ENCODE measurements at regions not wholly inside any gene's neighbourhood (a gene's known extent, or its start where the extent isn't known, plus 50 kb on each side); places are given as distances from the start of the nearest gene placed in this dataset.

GRCh38 chr10:107440741-107441140 lies 276.2 kb upstream of the SORCS1 start:
- TF ChIP-seq CTCF (IDR thresholded peaks at IDR 0.05; ENCODE audit: low read depth, low read length, missing control alignments) = no peak
- no peak overlapping the region for H3K4me3 ChIP-seq (ENCODE audit: low read depth, low read length)
- DNase-seq (ENCODE audit: low read depth) = no peak

GRCh38 chr10:107437921-107438320 lies 273.4 kb upstream of the SORCS1 start:
- H3K4me3 ChIP-seq (ENCODE audit: low read depth, low read length) = no peak overlapping the region
- TF ChIP-seq CTCF (IDR thresholded peaks at IDR 0.05; ENCODE audit: low read depth, low read length, missing control alignments) = no peak
- no peak for DNase-seq (ENCODE audit: low read depth)

- no peak overlapping the region for H3K4me3 ChIP-seq (ENCODE audit: low read depth, low read length)
- no peak for DNase-seq (ENCODE audit: low read depth)
These were observed 272.1 kb upstream of the SORCS1 start for GRCh38 chr10:107436568-107436967.

GRCh38 chr10:107434854-107435253 lies 270.3 kb upstream of the SORCS1 start:
- no peak for DNase-seq (ENCODE audit: low read depth)
- no peak for TF ChIP-seq CTCF (IDR thresholded peaks at IDR 0.05; ENCODE audit: low read depth, low read length, missing control alignments)
- no peak overlapping the region for H3K4me3 ChIP-seq (ENCODE audit: low read depth, low read length)

More at GRCh38 chr10:107436568-107436967, 272.1 kb upstream of the SORCS1 start:
- no peak for TF ChIP-seq CTCF (IDR thresholded peaks at IDR 0.05; ENCODE audit: low read depth, low read length, missing control alignments)

GRCh38 chr10:107434201-107434600 lies 269.7 kb upstream of the SORCS1 start:
- no peak overlapping the region for H3K4me3 ChIP-seq (ENCODE audit: low read depth, low read length)
- TF ChIP-seq CTCF (IDR thresholded peaks at IDR 0.05; ENCODE audit: low read depth, low read length, missing control alignments) = no peak
- no peak for DNase-seq (ENCODE audit: low read depth)

- DNase-seq (ENCODE audit: low read depth) = no peak
- TF ChIP-seq CTCF (IDR thresholded peaks at IDR 0.05; ENCODE audit: low read depth, low read length, missing control alignments) = no peak
- H3K4me3 ChIP-seq (ENCODE audit: low read depth, low read length) = no peak overlapping the region
These were observed 269.1 kb upstream of the SORCS1 start for GRCh38 chr10:107433605-107434004.

- no peak for DNase-seq (ENCODE audit: low read depth)
- no peak for TF ChIP-seq CTCF (IDR thresholded peaks at IDR 0.05; ENCODE audit: low read depth, low read length, missing control alignments)
- no peak overlapping the region for H3K4me3 ChIP-seq (ENCODE audit: low read depth, low read length)
These were observed 265.9 kb upstream of the SORCS1 start for GRCh38 chr10:107430446-107430845.
